ENCODE measurements at regions not wholly inside any gene's neighbourhood (a gene's known extent, or its start where the extent isn't known, plus 50 kb on each side); places are given as distances from the start of the nearest gene placed in this dataset.
"Not testable (repeated sequence)": the region's sequence is repeated elsewhere in the genome, so short reads cannot be mapped to it uniquely, and the experiment has no call there.

GRCh38 chr14:57150449-57150848 lies 118.3 kb downstream of the EXOC5 start:
- ATAC-seq = no peak
- H3K27me3 ChIP-seq (ENCODE audit: control insufficient read depth, insufficient read depth) = no peaks in the 10 kb centered on the region
- no peaks in the 10 kb centered on the region for H3K4me1 ChIP-seq (ENCODE audit: control insufficient read depth, insufficient read depth, low read length)
- H3K9me3 ChIP-seq (ENCODE audit: control insufficient read depth, low read length) = no peaks in the 10 kb centered on the region
- no peak overlapping the region for H3K4me3 ChIP-seq (ENCODE audit: low read length)
- 81% methylated on average over 5 of the region's 5 CpGs for WGBS
- no peak for DNase-seq
- H3K27ac ChIP-seq (ENCODE audit: low read length) = no peak overlapping the region
- intact Hi-C loops (cut with DNase I) = no loop called here

GRCh38 chr14:57139173-57139572 lies 129.5 kb downstream of the EXOC5 start:
- DNase-seq = no peak
- no peak overlapping the region for H3K4me3 ChIP-seq (ENCODE audit: low read length)
- no peaks in the 10 kb centered on the region for H3K4me1 ChIP-seq (ENCODE audit: control insufficient read depth, insufficient read depth, low read length)
- ATAC-seq = no peak
- WGBS = 94% methylated on average over 5 of the region's 5 CpGs
- intact Hi-C loops (cut with DNase I) = no loop called here
- no peaks in the 10 kb centered on the region for H3K9me3 ChIP-seq (ENCODE audit: control insufficient read depth, low read length)
- no peaks in the 10 kb centered on the region for H3K27me3 ChIP-seq (ENCODE audit: control insufficient read depth, insufficient read depth)
- H3K27ac ChIP-seq (ENCODE audit: low read length) = no peak overlapping the region

DNA sequence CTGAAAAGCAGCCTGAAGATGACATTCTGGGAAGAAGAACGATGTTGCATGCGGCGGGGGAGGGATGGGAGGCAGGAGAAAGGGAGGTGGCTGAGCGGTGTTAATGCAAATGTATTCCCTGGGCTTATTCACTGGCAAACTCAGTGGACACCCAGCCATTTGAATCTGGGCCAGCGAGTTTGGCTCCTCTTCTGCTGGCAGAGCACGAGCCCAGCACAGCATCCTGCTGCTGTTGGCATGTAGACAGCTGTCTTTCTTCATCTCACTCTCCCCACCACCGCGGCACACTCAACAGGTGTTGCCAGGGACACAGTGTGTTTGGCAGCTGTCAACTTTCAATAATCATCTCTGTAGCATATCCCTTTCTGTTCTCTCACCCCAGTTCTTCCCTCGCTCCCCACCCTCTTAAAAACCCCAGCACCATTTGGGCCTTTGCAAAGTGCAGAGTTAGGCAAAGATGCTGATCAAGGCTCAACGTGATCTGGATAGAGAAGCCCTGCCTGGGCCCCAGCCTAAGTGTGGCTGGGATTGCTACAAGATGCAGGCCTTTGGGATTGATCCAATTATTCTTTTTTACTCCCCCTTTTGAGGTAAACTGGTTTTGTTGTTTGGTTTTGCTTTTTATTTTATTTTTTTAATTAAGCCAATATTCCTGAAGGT lies 131.9 kb downstream of the EXOC5 start:
- WGBS = 34% methylated on average over 10 of the region's 10 CpGs
- Histone ChIP-seq H3K27ac (ENCODE audit: low read length) (no peak overlapping the region), H3K9me3 (ENCODE audit: control insufficient read depth, low read length) (no peaks in the 10 kb centered on the region), H3K4me3 (ENCODE audit: low read length) (no peak overlapping the region), H3K4me1 (ENCODE audit: control insufficient read depth, insufficient read depth, low read length) (no peaks in the 10 kb centered on the region), H3K27me3 (ENCODE audit: control insufficient read depth, insufficient read depth) (no peaks in the 10 kb centered on the region)
- DNase-seq (peak; percentile 21 to 71 (median 60)), ATAC-seq (peak; percentile 51 to 59)
- intact Hi-C loops (cut with DNase I) = no loop called here

DNA sequence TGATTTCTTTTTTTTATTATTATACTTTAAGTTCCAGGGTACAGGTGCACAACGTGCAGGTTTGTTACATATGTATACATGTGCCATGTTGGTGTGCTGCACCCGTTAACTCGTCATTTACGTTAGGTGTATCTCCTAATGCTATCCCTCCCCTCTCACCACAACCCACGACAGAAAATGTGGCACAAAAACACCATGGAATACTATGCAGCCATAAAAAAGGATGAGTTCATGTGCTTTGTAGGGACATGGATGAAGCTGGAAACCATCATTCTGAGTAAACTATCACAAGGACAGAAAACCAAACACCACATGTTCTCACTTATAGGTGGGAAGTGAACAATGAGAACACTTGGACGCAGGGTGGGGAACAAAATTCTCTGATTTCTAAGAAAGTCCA lies 140.9 kb downstream of the EXOC5 start:
- H3K4me1 ChIP-seq (ENCODE audit: control insufficient read depth, insufficient read depth, low read length); H3K27ac ChIP-seq (ENCODE audit: low read length); DNase-seq; ATAC-seq; H3K4me3 ChIP-seq (ENCODE audit: low read length); H3K9me3 ChIP-seq (ENCODE audit: control insufficient read depth, low read length); intact Hi-C loops (cut with DNase I); H3K27me3 ChIP-seq (ENCODE audit: control insufficient read depth, insufficient read depth): not testable (repeated sequence)
- 90% methylated on average over 6 of the region's 6 CpGs for WGBS

GRCh38 chr14:57122129-57122528 lies 146.6 kb downstream of the EXOC5 start:
- Histone ChIP-seq H3K4me1 (ENCODE audit: control insufficient read depth, insufficient read depth, low read length) (no peaks in the 10 kb centered on the region), H3K27me3 (ENCODE audit: control insufficient read depth, insufficient read depth) (no peaks in the 10 kb centered on the region), H3K9me3 (ENCODE audit: control insufficient read depth, low read length) (no peaks in the 10 kb centered on the region), H3K4me3 (ENCODE audit: low read length) (no peak overlapping the region), H3K27ac (ENCODE audit: low read length) (no peak overlapping the region)
- DNase-seq = no peak
- intact Hi-C loops (cut with DNase I) = no loop called here
- 37% methylated on average over 3 of the region's 3 CpGs for WGBS
- no peak for ATAC-seq

GRCh38 chr14:57112072-57112807 lies 156.5 kb downstream of the EXOC5 start:
- H3K27me3 ChIP-seq (ENCODE audit: control insufficient read depth, insufficient read depth); intact Hi-C loops (cut with DNase I); ATAC-seq; H3K9me3 ChIP-seq (ENCODE audit: control insufficient read depth, low read length); H3K27ac ChIP-seq (ENCODE audit: low read length); H3K4me1 ChIP-seq (ENCODE audit: control insufficient read depth, insufficient read depth, low read length); H3K4me3 ChIP-seq (ENCODE audit: low read length); DNase-seq: not testable (repeated sequence)
- WGBS = 77% methylated on average over 23 of the region's 32 CpGs

DNA sequence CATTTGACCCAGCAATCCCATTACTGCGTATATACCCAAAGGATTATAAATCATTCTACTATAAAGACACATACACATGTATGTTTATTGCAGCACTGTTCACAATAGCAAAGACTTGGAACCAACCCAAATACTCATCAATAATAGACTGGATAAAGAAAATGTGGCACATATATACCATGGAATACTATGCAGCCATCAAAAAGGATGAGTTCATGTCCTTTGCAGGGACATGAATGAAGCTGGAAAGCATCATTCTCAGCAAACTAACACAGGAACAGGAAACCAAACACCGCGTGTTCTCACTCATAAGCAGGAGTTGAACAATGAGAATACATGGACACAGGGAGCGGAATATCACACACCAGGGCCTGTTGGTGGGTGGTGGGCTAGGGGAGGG lies 158.3 kb downstream of the EXOC5 start:
- H3K27me3 ChIP-seq (ENCODE audit: control insufficient read depth, insufficient read depth); H3K4me1 ChIP-seq (ENCODE audit: control insufficient read depth, insufficient read depth, low read length); intact Hi-C loops (cut with DNase I); H3K9me3 ChIP-seq (ENCODE audit: control insufficient read depth, low read length); DNase-seq; H3K27ac ChIP-seq (ENCODE audit: low read length); ATAC-seq; H3K4me3 ChIP-seq (ENCODE audit: low read length): not testable (repeated sequence)
- WGBS = 95% methylated on average over 4 of the region's 4 CpGs

GRCh38 chr14:57091030-57091608 lies 177.6 kb downstream of the EXOC5 start:
- 74% methylated on average over 13 of the region's 13 CpGs for WGBS

DNA sequence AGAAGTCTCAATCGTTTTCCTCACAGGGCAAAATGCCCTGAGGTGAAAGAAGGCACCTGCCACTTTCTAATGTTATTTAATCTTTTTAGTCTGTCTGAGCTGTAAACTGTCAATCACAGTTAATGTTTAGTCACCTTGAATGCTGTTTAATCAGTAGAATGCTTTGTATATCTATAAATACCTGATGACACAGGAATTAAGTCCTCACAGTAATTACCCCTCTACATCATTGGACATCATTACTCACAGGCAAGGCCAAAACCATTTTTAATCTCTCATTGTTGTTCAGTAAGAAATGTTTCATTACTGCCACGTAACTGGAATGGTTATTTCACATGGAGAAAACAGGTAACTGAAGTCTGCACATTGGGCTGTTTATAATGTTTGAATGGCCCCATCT lies 178.8 kb downstream of the EXOC5 start:
- H3K4me3 ChIP-seq (ENCODE audit: low read length) = no peak overlapping the region
- intact Hi-C loops (cut with DNase I) = no loop called here
- no peaks in the 10 kb centered on the region for H3K27me3 ChIP-seq (ENCODE audit: control insufficient read depth, insufficient read depth)
- no peak overlapping the region for H3K27ac ChIP-seq (ENCODE audit: low read length)
- H3K4me1 ChIP-seq (ENCODE audit: control insufficient read depth, insufficient read depth, low read length) = no peaks in the 10 kb centered on the region
- WGBS = 51% methylated on average over 2 of the region's 2 CpGs
- ATAC-seq (no peak), DNase-seq (no peak)
- H3K9me3 ChIP-seq (ENCODE audit: control insufficient read depth, low read length) = no peaks in the 10 kb centered on the region

More at GRCh38 chr14:57091030-57091608, 177.6 kb downstream of the EXOC5 start:
- intact Hi-C loops (cut with DNase I) = no loop called here
- Histone ChIP-seq H3K27me3 (ENCODE audit: control insufficient read depth, insufficient read depth) (no peaks in the 10 kb centered on the region), H3K9me3 (ENCODE audit: control insufficient read depth, low read length) (no peaks in the 10 kb centered on the region), H3K4me3 (ENCODE audit: low read length) (no peak overlapping the region), H3K27ac (ENCODE audit: low read length) (no peak overlapping the region), H3K4me1 (ENCODE audit: control insufficient read depth, insufficient read depth, low read length) (no peaks in the 10 kb centered on the region)
- no peak for ATAC-seq
- DNase-seq = no peak

DNA sequence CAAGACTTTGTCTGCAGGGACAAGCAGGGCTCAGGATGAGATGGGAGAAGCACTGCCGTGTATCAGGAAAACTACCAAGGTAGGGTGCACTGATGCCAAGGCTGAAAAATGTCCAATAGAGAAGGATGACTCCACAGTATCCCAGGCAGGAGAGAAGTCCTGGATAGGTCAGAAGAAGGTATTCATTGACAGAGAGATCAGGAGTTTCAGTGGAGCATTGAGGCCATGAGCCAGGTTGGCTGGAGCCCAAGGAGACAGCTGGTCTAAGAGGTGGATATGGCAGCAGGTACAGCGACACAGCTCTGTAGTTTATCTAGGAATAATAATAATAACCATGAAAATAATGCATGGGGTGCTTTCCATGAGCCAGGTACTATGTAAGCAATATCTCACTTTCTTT lies 180.9 kb downstream of the EXOC5 start:
- Histone ChIP-seq H3K4me3 (ENCODE audit: low read length) (no peak overlapping the region), H3K27ac (ENCODE audit: low read length) (no peak overlapping the region), H3K27me3 (ENCODE audit: control insufficient read depth, insufficient read depth) (no peaks in the 10 kb centered on the region), H3K4me1 (ENCODE audit: control insufficient read depth, insufficient read depth, low read length) (no peaks in the 10 kb centered on the region), H3K9me3 (ENCODE audit: control insufficient read depth, low read length) (no peaks in the 10 kb centered on the region)
- DNase-seq (no peak), ATAC-seq (no peak)
- intact Hi-C loops (cut with DNase I) = no loop called here
- 80% methylated on average over 2 of the region's 2 CpGs for WGBS

- DNase-seq = no peak
- H3K27me3 ChIP-seq (ENCODE audit: control insufficient read depth, insufficient read depth) = no peaks in the 10 kb centered on the region
- no peak for ATAC-seq
- no peaks in the 10 kb centered on the region for H3K9me3 ChIP-seq (ENCODE audit: control insufficient read depth, low read length)
- intact Hi-C loops (cut with DNase I) = no loop called here
- H3K27ac ChIP-seq (ENCODE audit: low read length) = no peak overlapping the region
- H3K4me1 ChIP-seq (ENCODE audit: control insufficient read depth, insufficient read depth, low read length) = no peaks in the 10 kb centered on the region
- 78% methylated on average over 7 of the region's 7 CpGs for WGBS
- H3K4me3 ChIP-seq (ENCODE audit: low read length) = no peak overlapping the region
Observed at GRCh38 chr14:57086271-57087162, 182.2 kb downstream of the EXOC5 start.
